COR-L47 (cell line): ENCODE measurements at regions not wholly inside any gene's neighbourhood (a gene's known extent, or its start where the extent isn't known, plus 50 kb on each side); places are given as distances from the start of the nearest gene placed in this dataset.
A peak's percentile ranks its signal among the peaks of the same experiment; 100 is the strongest.

ENCODE experiments used
- DNase-seq: peaks from one replicate; lab custom pipeline; 2025; lab: John Stamatoyannopoulos, UW

GRCh38 chr10:94043431-94043990 lies 49.8 kb downstream of the PLCE1 start:
- DNase-seq, result no peak

GRCh38 chr10:94046098-94046497 lies 52.4 kb downstream of the PLCE1 start:
- no peak for DNase-seq

GRCh38 chr10:94047293-94047692 lies 53.6 kb downstream of the PLCE1 start:
- no peak for DNase-seq

- DNase-seq, result no peak
These were observed 56.2 kb downstream of the PLCE1 start for GRCh38 chr10:94049911-94050310.

- no peak for DNase-seq
These were observed 58.5 kb downstream of the PLCE1 start for GRCh38 chr10:94052281-94052680.

- DNase-seq, result no peak
These were observed 59.4 kb downstream of the PLCE1 start for GRCh38 chr10:94052866-94053791.

- DNase-seq, result no peak
These were observed 65.6 kb downstream of the PLCE1 start for GRCh38 chr10:94059178-94059883.

- no peak for DNase-seq
These were observed 67.3 kb downstream of the PLCE1 start for GRCh38 chr10:94061026-94061425.

GRCh38 chr10:94062611-94063010 lies 68.9 kb downstream of the PLCE1 start:
- no peak for DNase-seq

GRCh38 chr10:94065362-94065761 lies 71.6 kb downstream of the PLCE1 start:
- peak; percentile 35 for DNase-seq

GRCh38 chr10:94065787-94066186 lies 72.1 kb downstream of the PLCE1 start:
- DNase-seq, result no peak

- DNase-seq, result no peak
These were observed 72.7 kb downstream of the PLCE1 start for GRCh38 chr10:94066411-94066810.

GRCh38 chr10:94069884-94070283 lies 76.2 kb downstream of the PLCE1 start:
- DNase-seq, result no peak

- no peak for DNase-seq
These were observed 80.7 kb downstream of the PLCE1 start for GRCh38 chr10:94074462-94074861.

GRCh38 chr10:94075506-94075905 lies 81.8 kb downstream of the PLCE1 start:
- no peak for DNase-seq

- no peak for DNase-seq
These were observed 82.7 kb downstream of the PLCE1 start for GRCh38 chr10:94076325-94076841.

- DNase-seq, result no peak
These were observed 83.3 kb downstream of the PLCE1 start for GRCh38 chr10:94077042-94077441.

GRCh38 chr10:94080108-94080507 lies 86.4 kb downstream of the PLCE1 start:
- no peak for DNase-seq

GRCh38 chr10:94083662-94084265 lies 90.0 kb downstream of the PLCE1 start:
- no peak for DNase-seq

- DNase-seq, result no peak
These were observed 90.6 kb downstream of the PLCE1 start for GRCh38 chr10:94084344-94084743.

- no peak for DNase-seq
These were observed 91.6 kb downstream of the PLCE1 start for GRCh38 chr10:94085288-94085687.

GRCh38 chr10:94085766-94086437 lies 92.2 kb downstream of the PLCE1 start:
- DNase-seq, result no peak
